HCT116 (cell line): ENCODE measurements at regions not wholly inside any gene's neighbourhood (a gene's known extent, or its start where the extent isn't known, plus 50 kb on each side); places are given as distances from the start of the nearest gene placed in this dataset.

ENCODE experiments used
- ATAC-seq: fragments of 200-7000 bp; cut with Tn5 transposase; 2 replicates; pipeline ENCODE4 v1.9.1; 2020; ENCODE audit warnings: mild to moderate bottlenecking, moderate library complexity
- BruUV-seq: library from RNA; stranded (reverse); fragments of 400-500 nt; replicated peaks from 2 replicates; lab custom pipeline; 2021; lab: Mats Ljungman, UMichigan
- CTCF ChIA-PET: fragments of 300-600 bp; sonication (Branson Sonifier 250); formaldehyde crosslinking; loops from one replicate; lab custom pipeline; 2021; ENCODE audit warnings: antibody characterized with exemption; lab: Charles Lee
- POLR2A ChIA-PET: fragments of 300-600, 350-600 bp; sonication (Branson Sonifier 250); formaldehyde crosslinking; loops from one replicate; lab custom pipeline; 2021; ENCODE audit warnings: antibody characterized with exemption; lab: Charles Lee
- RAD21 ChIA-PET, 2 experiments: fragments of 300-600 bp; sonication (Branson Sonifier 250); formaldehyde crosslinking; loops; one replicate each; lab custom pipeline; 2023; ENCODE audit warnings: low total read pairs in 2 of 2; ENCODE audit not compliant: uncharacterized antibody in 2 of 2, unreplicated experiment in 2 of 2, low non-redundant PET in 1 of 2; lab: Charles Lee
- DNase-seq: peaks from one replicate; pipeline ENCODE4 v3.0.0-alpha.2; 2010; ENCODE audit warnings: low read depth, low spot score
- H2AFZ ChIP-seq: fragments of 200-600 bp; shearing (Covaris generic), sonication (generic); 2 replicates; pipeline ENCODE4 v1.6.1; 2017; ENCODE audit warnings: low read depth, mixed run types, mixed read lengths, antibody characterized with exemption, low read length; ENCODE audit not compliant: poor library complexity, severe bottlenecking
- H3K27ac ChIP-seq: 2 replicates; pipeline ENCODE4 v1.5.1; 2012; ENCODE audit warnings: low read depth, low read length
- H3K27me3 ChIP-seq: fragments of 200-600 bp; sonication (generic); 2 replicates; pipeline ENCODE4 v1.6.1; 2016; ENCODE audit warnings: mixed run types, low read length, mixed read lengths; ENCODE audit not compliant: insufficient read depth
- H3K36me3 ChIP-seq, 2 experiments: fragments of 200-500 bp in 1 of 2; fragments of 200-600 bp in 1 of 2; sonication (Bioruptor generic) in 1 of 2; sonication (generic) in 1 of 2; 2 replicates each; pipeline versions ENCODE4 v1.5.1 to v1.6.1; 2014 to 2016; ENCODE audit warnings: low read length in 2 of 2, inconsistent platforms in 1 of 2, mixed read lengths in 1 of 2, mixed run types in 1 of 2; ENCODE audit not compliant: insufficient read depth in 2 of 2, control insufficient read depth in 1 of 2
- H3K4me1 ChIP-seq, 2 experiments: fragments of 200-600 bp in 1 of 2; sonication (generic) in 1 of 2; 2 replicates each; pipeline versions ENCODE4 v1.5.1 to v1.6.1; 2012 to 2017; ENCODE audit warnings: low read length in 2 of 2, inconsistent platforms in 1 of 2, mild to moderate bottlenecking in 1 of 2, mixed read lengths in 1 of 2, mixed run types in 1 of 2, moderate library complexity in 1 of 2; ENCODE audit not compliant: insufficient read depth in 2 of 2, control insufficient read depth in 1 of 2
- H3K4me2 ChIP-seq: fragments of 200-600 bp; sonication (generic); 2 replicates; pipeline ENCODE4 v1.6.1; 2017; ENCODE audit warnings: mixed run types, low read length, mixed read lengths
- H3K4me3 ChIP-seq, 2 experiments: fragments of 200-600 bp in 1 of 2; sonication (generic) in 1 of 2; replicated peaks in 1 of 2; 2 replicates each; pipeline ENCODE4 v1.5.1; 2011 to 2016; ENCODE audit warnings: low read length in 2 of 2, control low read depth in 1 of 2, low read depth in 1 of 2, mild to moderate bottlenecking in 1 of 2, mixed read lengths in 1 of 2, mixed run types in 1 of 2
- H3K79me2 ChIP-seq: fragments of 200-600 bp; sonication (generic); 2 replicates; pipeline ENCODE4 v1.6.1; 2017; ENCODE audit warnings: mild to moderate bottlenecking, mixed run types, low read length, moderate library complexity, mixed read lengths; ENCODE audit not compliant: insufficient read depth
- H3K9ac ChIP-seq: fragments of 200-600 bp; sonication (generic); 2 replicates; pipeline ENCODE4 v1.6.1; 2016; ENCODE audit warnings: low read length, mixed read lengths
- H3K9me2 ChIP-seq: fragments of 200-600 bp; sonication (generic), shearing (Covaris generic); 2 replicates; pipeline ENCODE4 v1.6.1; 2017; ENCODE audit warnings: mixed run types, mild to moderate bottlenecking, moderate library complexity; ENCODE audit not compliant: insufficient read depth
- H3K9me3 ChIP-seq, 2 experiments: fragments of 200-500 bp in 1 of 2; fragments of 200-600 bp in 1 of 2; sonication (Bioruptor generic) in 1 of 2; sonication (generic) in 1 of 2; 2 replicates each; pipeline ENCODE4 v1.6.1; 2014 to 2017; ENCODE audit warnings: low read length in 2 of 2, mixed read lengths in 2 of 2, inconsistent platforms in 1 of 2, low read depth in 1 of 2, mild to moderate bottlenecking in 1 of 2, mixed run types in 1 of 2, moderate library complexity in 1 of 2; ENCODE audit not compliant: control insufficient read depth in 1 of 2, insufficient read depth in 1 of 2
- H4K20me1 ChIP-seq: fragments of 200-600 bp; sonication (generic), shearing (Covaris generic); 2 replicates; pipeline ENCODE4 v1.6.1; 2017; ENCODE audit warnings: mixed run types, mild to moderate bottlenecking, moderate library complexity; ENCODE audit not compliant: insufficient read depth
- ATF3 ChIP-seq: IDR thresholded peaks from 2 replicates; pipeline ENCODE4 v1.6.1; 2012
- CEBPB ChIP-seq: IDR thresholded peaks from 2 replicates; pipeline ENCODE4 v1.6.1; 2012; ENCODE audit warnings: low read depth
- EGR1 ChIP-seq: IDR thresholded peaks from 2 replicates; pipeline ENCODE4 v1.6.1; 2012; ENCODE audit warnings: low read depth
- EZH2 ChIP-seq: fragments of 200-600 bp; sonication (generic); IDR thresholded peaks from 2 replicates; pipeline ENCODE4 v1.6.1; 2017; ENCODE audit warnings: antibody characterized with exemption, mixed run types
- EZH2phosphoT487 ChIP-seq: fragments of 200-600 bp; IDR thresholded peaks from 2 replicates; pipeline ENCODE4 v1.6.1; 2018; ENCODE audit warnings: antibody characterized with exemption, borderline replicate concordance
- FOSL1 ChIP-seq: IDR thresholded peaks from 2 replicates; pipeline ENCODE4 v1.6.1; 2012; ENCODE audit warnings: low read depth
- MAX ChIP-seq: IDR thresholded peaks from 2 replicates; pipeline ENCODE4 v1.6.1; 2012
- POLR2A ChIP-seq: IDR thresholded peaks from 2 replicates; pipeline ENCODE4 v1.7.0; 2011; ENCODE audit warnings: borderline replicate concordance; ENCODE audit not compliant: insufficient read depth, insufficient read length; ENCODE audit errors: extremely low read depth
- POLR2AphosphoS5 ChIP-seq: IDR thresholded peaks from 2 replicates; pipeline ENCODE4 v1.6.1; 2011; ENCODE audit warnings: mild to moderate bottlenecking, low read depth, low read length, moderate library complexity
- RAD21 ChIP-seq: IDR thresholded peaks from 2 replicates; pipeline ENCODE4 v1.6.1; 2012; ENCODE audit warnings: low read depth, mild to moderate bottlenecking
- SIN3A ChIP-seq: IDR thresholded peaks from 2 replicates; pipeline ENCODE4 v1.6.1; 2012; ENCODE audit warnings: low read depth
- SP1 ChIP-seq: IDR thresholded peaks from 2 replicates; pipeline ENCODE4 v1.6.1; 2012; ENCODE audit warnings: low read depth
- SRF ChIP-seq: IDR thresholded peaks from 2 replicates; pipeline ENCODE4 v1.6.1; 2012; ENCODE audit warnings: low read depth
- TCF7L2 ChIP-seq: IDR thresholded peaks from 2 replicates; pipeline ENCODE4 v1.7.0; 2011; ENCODE audit warnings: borderline replicate concordance, inconsistent platforms; ENCODE audit not compliant: insufficient read depth, insufficient read length; ENCODE audit errors: extremely low read depth
- YY1 ChIP-seq: IDR thresholded peaks from 2 replicates; pipeline ENCODE4 v1.6.1; 2011; ENCODE audit warnings: low read length, low read depth, moderate library complexity, mild to moderate bottlenecking; ENCODE audit not compliant: insufficient replicate concordance; ENCODE audit errors: extremely low read depth
- ZFX ChIP-seq: fragments of 450-650 bp; IDR thresholded peaks from 2 replicates; pipeline ENCODE4 v1.6.1; 2017
- ZNF274 ChIP-seq: fragments of 200-500 bp; sonication (Bioruptor generic); IDR thresholded peaks from 2 replicates; pipeline ENCODE4 v1.6.1; 2014; ENCODE audit warnings: mild to moderate bottlenecking, low read depth, low read length, inconsistent platforms
- intact Hi-C: fragments of 100-400 bp; cut with micrococcal nuclease; formaldehyde crosslinking; loops from 2 replicates; pipeline ENCODE4 v1.10.0; 2022
- TF ChIP-seq, protein P1 (sequence below): IDR thresholded peaks from 2 replicates; pipeline ENCODE4 v1.6.1; 2012; ENCODE audit warnings: low read depth
- TF ChIP-seq, protein P2 (sequence below), 3 experiments: fragments of 200-600 bp in 1 of 3; sonication (generic) in 1 of 3; IDR thresholded peaks in 2 of 3; conservative IDR thresholded peaks in 1 of 3; 2 replicates each; pipeline ENCODE4 v1.5.1; 2012 to 2017; ENCODE audit warnings: low read depth in 2 of 3, low read length in 2 of 3, antibody characterized with exemption in 1 of 3, borderline replicate concordance in 1 of 3, control low read depth in 1 of 3, mild to moderate bottlenecking in 1 of 3, mixed read lengths in 1 of 3, mixed run types in 1 of 3, moderate library complexity in 1 of 3; ENCODE audit not compliant: insufficient read depth in 1 of 3

DNA sequence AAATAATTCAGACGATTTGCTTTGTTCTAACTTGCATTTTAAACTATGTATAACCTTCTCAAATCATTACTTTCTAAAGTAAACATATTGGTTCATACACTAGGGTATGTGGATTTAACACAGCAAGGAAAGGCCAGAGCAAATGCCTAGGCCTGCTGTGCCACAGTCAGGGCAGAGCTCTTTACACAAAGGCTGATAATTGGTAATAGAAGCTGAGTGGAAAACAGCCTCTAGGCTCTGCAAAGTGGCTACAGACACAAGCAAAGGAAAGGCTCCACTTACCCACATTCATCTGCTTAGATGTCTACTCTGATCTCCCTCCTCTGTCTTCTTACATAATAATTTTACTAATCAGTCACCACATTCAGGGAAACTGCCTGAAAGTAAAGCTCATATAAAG, 382.9 kb downstream of the OLFM4 start (continued):
- TF ChIP-seq ZNF274 (no peak), YY1 (no peak), CEBPB (no peak), RAD21 (no peak)

- DNase-seq (no peak), ATAC-seq (no peak)
- H4K20me1 ChIP-seq: no peaks in the 10 kb centered on the region
- H3K4me1 ChIP-seq: no peaks in the 10 kb centered on the region
- no peaks in the 10 kb centered on the region for H3K79me2 ChIP-seq
- ChIA-PET POLR2A (no interaction called here), RAD21 (no interaction called here), CTCF (no interaction called here)
- no peak overlapping the region for H3K9ac ChIP-seq
- no peaks in the 10 kb centered on the region for H3K36me3 ChIP-seq
- no peak overlapping the region for H3K27ac ChIP-seq
- BruUV-seq: no TSS peak
- intact Hi-C loops: no loop called here
- no peak overlapping the region for H3K4me2 ChIP-seq
- H3K9me3 ChIP-seq: peaks cover 11 to 25% of the 10 kb centered on the region in 2 experiments; a peak in 2 of 4 replicates
- H3K27me3 ChIP-seq: no peaks in the 10 kb centered on the region
- H2AFZ ChIP-seq: no peak overlapping the region
- no peak for TF ChIP-seq ATF3
- TF ChIP-seq MAX: no peak
- no peak for TF ChIP-seq SP1
- TF ChIP-seq, protein P1, sequence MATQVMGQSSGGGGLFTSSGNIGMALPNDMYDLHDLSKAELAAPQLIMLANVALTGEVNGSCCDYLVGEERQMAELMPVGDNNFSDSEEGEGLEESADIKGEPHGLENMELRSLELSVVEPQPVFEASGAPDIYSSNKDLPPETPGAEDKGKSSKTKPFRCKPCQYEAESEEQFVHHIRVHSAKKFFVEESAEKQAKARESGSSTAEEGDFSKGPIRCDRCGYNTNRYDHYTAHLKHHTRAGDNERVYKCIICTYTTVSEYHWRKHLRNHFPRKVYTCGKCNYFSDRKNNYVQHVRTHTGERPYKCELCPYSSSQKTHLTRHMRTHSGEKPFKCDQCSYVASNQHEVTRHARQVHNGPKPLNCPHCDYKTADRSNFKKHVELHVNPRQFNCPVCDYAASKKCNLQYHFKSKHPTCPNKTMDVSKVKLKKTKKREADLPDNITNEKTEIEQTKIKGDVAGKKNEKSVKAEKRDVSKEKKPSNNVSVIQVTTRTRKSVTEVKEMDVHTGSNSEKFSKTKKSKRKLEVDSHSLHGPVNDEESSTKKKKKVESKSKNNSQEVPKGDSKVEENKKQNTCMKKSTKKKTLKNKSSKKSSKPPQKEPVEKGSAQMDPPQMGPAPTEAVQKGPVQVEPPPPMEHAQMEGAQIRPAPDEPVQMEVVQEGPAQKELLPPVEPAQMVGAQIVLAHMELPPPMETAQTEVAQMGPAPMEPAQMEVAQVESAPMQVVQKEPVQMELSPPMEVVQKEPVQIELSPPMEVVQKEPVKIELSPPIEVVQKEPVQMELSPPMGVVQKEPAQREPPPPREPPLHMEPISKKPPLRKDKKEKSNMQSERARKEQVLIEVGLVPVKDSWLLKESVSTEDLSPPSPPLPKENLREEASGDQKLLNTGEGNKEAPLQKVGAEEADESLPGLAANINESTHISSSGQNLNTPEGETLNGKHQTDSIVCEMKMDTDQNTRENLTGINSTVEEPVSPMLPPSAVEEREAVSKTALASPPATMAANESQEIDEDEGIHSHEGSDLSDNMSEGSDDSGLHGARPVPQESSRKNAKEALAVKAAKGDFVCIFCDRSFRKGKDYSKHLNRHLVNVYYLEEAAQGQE: no peak
- TF ChIP-seq, protein P2, sequence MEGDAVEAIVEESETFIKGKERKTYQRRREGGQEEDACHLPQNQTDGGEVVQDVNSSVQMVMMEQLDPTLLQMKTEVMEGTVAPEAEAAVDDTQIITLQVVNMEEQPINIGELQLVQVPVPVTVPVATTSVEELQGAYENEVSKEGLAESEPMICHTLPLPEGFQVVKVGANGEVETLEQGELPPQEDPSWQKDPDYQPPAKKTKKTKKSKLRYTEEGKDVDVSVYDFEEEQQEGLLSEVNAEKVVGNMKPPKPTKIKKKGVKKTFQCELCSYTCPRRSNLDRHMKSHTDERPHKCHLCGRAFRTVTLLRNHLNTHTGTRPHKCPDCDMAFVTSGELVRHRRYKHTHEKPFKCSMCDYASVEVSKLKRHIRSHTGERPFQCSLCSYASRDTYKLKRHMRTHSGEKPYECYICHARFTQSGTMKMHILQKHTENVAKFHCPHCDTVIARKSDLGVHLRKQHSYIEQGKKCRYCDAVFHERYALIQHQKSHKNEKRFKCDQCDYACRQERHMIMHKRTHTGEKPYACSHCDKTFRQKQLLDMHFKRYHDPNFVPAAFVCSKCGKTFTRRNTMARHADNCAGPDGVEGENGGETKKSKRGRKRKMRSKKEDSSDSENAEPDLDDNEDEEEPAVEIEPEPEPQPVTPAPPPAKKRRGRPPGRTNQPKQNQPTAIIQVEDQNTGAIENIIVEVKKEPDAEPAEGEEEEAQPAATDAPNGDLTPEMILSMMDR (IDR thresholded peaks at IDR 0.05 in 2 of 3, conservative IDR thresholded peaks at IDR 0.05 in 1 of 3; ENCODE audit: borderline replicate concordance in 1 of 3, insufficient read depth in 1 of 3, low read depth in 2 of 3, low read length in 2 of 3): no peak
- no peak for TF ChIP-seq EZH2phosphoT487
- no peak for TF ChIP-seq POLR2A
- no peak for TF ChIP-seq YY1
- no peak for TF ChIP-seq ZNF274
- TF ChIP-seq SRF: no peak
- TF ChIP-seq FOSL1: no peak
- TF ChIP-seq ZFX: no peak
- TF ChIP-seq TCF7L2: no peak
- TF ChIP-seq SIN3A: no peak
- no peak for TF ChIP-seq EGR1
- no peak for TF ChIP-seq POLR2AphosphoS5
- no peak for TF ChIP-seq EZH2
- TF ChIP-seq, all 23 proteins: peak for 0
- Histone ChIP-seq H3K4me3 (no peak overlapping the region), H3K9me2 (no peaks in the 10 kb centered on the region)
Observed at GRCh38 chr13:53415135-53415534, 386.5 kb downstream of the OLFM4 start.
